ENCODE measurements at regions not wholly inside any gene's neighbourhood (a gene's known extent, or its start where the extent isn't known, plus 50 kb on each side); places are given as distances from the start of the nearest gene placed in this dataset.

DNA sequence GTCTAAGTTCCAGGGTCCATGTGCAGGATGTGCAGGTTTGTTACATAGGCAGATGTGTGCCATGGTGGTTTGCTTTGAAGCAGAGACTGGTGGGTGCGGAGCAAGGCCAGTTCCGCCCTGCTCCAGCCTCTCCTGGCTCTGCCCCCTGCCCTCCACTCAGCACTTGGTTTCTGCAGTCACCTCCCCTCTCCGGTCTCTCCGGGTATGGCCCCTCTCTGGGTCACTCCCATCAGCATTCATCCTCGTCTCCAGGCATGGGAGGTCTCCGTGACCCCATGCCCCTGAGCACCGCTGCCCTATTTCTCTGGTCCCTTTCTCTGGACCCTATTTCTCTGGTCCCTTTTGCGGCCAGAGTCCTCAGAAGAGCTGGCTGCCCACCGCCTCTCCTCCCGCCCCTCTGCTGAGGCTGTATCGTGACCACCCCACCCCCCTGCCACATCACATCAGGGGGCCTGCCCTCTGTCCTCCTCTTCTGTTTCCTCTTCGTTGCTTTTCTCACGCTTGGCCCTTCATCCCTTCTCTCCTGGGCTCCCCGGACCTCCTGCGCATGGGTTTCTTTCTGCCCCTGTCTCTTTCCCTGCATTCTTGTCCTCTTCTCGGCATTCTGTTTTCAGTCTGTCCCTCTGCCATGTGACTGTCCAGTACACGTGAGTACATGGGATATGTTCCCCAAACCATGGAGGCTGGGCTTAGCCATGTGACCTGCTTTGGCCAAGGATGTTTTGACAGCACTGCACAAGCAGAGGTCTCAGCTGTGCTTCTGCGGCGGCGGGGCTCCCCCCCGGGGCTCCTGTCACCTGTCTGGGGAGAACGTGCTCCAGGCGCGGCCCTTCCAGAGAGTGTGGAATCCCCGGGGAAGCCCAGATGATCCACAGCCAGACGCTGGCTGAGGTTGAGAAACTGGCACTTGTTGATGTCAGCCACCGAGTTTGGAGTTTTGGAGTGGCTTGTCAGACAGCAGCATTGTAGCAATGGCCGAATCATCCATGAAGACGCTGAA is 54.4 kb upstream of the C1orf174 start:
- DNase-seq: no peak

DNA sequence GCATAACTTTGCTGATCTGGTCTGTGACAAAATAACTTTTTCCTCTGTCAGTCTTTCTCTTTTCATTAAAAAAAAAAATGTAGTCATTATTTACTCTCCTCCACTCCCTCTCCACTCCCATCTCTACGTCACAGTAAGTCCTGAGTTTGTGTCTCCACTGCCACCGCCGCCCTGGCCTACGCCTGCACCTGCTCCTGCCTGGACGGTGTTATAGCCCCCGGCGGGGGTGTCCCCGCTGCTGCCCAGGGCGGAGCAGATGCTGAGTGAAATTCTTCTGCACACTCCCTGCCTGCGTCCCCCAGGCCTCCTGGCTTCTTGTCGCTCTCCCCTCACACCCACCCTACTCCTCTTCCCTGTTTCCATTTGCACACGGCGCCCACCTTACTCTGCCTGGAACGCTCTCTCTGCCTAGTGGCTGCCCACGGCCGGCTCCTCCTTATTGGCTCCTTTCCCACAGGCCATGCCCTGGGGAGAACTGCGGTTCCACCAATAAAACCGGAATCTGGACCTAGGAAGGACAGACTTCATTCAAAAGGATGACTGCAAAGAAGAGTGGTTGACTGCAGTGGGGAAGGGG is 55.2 kb upstream of the C1orf174 start:
- no peak for DNase-seq

DNA sequence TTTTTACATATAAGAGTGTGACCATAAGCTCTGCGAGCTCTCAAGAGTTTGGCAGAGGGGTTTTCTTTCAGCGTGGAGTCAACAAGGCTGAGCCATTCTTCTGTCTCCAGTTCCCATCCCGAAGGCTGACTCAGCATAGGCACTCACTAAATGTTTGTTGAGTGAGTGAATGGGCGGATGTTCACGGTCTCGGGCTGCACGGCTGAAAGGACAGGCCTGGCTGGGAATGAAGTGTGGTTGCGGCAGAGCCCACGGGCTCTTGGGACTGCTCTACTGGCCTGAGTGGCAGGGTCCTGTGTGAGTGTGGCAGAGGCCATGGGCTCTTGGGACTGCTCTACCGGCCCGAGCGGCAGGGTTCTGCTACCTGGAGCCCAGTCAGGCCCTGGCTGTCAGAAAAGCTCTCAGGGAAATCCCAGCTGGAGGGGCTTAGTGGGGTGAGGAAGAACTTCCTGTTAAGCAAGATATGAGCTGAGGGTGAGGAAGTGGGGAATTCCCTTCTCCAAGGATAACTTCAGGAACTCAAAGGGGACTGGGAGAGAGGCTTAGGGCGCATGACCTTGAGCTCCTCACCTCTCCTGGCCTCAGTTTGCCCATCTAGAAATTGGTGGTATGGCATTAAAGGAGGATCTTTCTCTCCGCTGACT is 56.6 kb upstream of the C1orf174 start:
- no peak for DNase-seq

DNA sequence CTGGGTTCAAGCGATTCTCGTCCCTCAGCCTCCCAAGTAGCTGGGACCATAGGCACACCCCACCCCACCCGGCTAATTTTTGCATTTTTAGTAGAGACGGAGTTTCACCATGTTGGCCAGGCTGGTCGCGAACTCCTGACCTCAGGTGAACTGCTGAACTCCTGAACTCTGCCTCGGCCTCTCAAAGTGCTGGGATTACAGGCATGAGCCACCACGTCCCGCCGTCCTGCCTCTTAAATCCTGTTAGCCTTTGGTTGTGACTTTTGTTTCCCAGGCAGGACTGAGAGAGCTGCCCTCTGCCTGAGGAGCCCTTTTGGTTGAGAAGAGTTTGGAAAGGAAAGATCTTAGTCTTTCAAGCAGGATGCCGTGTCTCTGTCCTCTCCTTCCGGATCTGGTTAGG is 59.3 kb upstream of the C1orf174 start:
- no peak for DNase-seq

DNA sequence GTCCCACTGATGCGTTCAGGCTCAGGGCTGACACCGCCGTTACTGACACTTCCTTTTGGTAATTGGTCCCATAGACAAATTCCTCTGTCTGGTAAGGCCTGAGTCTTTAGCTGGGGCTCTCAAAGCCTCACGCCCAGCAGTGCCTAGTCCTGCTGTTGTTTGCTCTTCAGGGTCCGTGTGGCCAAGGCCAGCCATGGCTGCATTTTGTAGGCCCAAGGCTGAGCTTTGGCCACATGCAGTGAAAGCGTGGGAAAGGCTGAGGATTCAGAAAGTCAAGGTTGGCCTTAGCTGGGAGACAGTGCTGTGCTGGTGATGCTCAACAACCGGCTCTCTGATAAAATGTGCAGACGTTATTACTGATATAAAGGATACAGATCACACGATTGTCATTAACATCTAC is 63.5 kb upstream of the C1orf174 start:
- no peak for DNase-seq

DNA sequence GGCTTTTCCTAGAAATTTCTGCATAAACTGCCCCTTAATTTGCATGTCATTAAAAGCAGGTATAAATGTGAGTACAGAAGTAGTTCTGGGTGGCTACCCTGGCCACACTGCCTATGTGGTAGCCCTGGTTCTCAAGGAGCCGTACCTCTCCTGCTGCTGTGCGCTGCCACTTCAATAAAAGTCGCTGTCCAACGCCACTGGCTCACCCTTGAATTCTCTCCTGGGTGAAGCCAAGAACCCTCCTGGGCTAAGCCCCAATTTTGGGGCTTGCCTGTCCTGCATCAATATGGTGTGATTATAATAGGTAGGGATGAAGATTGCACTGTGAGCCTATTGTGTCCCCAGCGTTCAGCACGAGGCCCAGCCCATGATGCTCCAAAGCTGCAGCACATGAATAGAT is 65.6 kb upstream of the C1orf174 start:
- no peak for DNase-seq

DNA sequence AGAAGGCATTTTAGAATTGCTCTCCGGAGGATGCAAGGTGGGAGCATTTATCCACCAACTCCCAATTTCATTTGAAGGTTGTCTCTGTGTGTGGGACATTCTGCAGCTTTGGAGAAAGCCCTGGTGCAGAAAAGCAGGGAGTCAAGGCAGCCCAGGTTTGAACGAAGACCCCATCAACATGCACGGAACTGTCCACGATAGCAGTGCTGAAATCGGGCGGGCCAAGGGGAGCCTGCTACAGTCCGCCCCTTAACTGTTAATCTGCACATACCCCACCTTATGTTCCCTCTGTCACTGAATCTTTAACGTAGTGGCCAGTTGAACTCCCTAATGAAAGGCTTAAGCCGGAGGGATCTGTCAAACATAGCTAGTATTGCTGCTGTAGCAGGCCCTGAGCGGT is 68.8 kb upstream of the C1orf174 start:
- DNase-seq: no peak

DNA sequence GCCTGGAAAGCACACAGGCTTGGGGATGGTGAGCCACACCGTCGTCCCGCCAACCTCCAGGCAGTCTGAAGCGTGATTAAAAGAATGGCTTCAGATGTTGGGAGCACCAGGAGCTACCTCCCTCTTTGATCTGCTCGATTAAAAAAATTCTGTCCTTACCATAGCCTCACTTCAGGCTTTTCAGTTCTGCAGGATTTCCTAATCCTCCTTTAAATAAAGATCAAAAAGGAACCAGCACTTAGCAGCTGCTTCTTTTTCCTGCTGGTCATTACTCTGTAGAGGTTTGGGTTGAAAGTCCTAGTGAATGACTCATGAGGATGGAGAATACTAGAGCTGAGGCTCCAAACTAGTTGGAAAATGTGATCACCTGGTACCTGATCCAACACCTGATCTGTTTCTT is 71.9 kb upstream of the C1orf174 start:
- no peak for DNase-seq

DNA sequence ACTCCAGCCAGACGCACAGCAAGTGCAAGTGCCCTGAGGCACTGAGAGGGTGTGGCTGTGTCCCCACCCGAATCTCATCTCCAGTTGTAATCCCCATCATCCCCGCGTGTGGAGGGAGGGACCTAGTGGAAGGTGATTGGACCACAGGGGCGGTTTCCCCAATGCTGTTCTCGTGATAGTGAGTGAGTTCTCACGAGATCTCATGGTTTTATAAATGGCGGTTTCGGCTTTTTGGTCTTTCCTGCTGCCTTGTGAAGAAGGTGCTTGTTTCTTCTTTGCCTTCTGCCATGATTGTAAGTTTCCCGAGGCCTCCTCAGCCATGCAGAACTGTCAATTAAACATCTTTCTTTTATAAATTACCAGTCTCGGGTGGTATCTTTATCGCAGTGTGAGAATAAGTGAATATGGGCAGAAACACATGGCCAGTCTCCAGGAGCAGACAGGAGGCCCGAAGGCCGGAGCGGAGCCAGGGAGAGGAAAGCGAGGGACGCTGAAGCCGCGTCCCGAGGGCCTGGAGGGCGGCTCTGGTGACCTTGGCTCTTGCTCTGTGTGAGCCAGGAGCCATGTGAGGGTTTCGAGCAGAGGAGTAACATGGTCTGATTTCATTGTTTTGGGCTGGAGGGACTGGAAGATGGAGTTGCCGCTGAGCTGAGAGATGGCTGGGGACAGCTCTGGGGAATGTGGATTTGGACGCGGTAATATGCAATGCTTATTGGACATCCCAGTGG is 76.0 kb upstream of the C1orf174 start:
- no peak for DNase-seq

DNA sequence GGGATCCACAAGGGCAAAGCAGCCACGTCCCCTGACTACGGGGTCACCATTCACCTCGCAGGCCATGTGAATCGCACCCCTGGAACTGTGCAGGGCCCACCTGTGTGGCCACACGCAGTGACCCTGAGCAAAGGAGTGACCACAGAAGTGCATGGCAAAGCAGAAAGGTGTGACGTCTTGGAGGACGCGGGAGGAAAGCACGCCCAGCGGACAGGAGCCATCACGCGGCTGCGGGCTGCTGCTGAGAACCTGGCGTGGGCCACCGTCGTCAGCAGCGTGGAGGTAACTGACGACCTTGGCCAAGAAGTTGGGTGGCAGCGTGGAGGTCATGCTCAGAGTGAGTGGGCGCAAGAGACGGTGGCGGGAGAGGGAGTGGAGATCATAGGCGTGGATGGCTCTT is 76.7 kb upstream of the C1orf174 start:
- DNase-seq: no peak

DNA sequence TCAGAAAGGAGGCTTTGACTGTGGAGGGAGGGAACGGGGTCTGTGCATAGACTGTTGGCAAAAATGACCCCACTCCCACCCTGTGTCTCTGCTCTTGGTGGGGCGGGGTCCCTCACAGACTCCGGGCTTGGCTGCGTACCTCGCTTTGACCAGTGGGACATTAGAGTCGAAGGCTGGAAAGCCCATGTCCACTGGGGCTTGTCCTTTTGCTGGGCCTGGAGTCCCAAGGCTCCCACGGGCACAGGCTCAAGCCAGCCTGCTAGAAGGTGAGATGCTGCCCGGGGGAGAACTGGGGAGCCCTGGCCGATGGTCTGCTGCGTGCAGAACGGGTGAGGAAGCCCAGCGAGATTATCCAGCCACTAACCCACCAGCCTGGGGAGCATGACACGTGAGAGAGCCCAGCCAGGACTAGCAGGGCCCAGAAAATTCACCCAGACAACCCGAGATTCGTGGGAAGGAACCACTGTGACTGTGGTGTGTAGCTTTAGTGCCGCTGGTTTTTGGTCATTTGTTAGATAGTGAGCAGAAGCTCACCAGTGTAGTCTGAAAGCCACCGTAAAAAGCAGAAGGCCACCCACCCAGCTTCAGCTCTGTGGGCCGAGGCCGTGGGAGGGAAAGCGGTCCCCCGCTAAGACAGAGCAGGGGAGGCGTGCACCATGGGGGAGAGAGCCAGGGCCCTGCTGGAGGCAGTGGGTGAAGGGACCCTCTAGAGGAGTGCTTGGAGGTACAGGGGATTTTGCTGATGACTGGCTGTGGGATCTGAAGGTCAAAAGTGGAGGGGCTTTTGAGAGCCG is 78.3 kb upstream of the C1orf174 start:
- no peak for DNase-seq

DNA sequence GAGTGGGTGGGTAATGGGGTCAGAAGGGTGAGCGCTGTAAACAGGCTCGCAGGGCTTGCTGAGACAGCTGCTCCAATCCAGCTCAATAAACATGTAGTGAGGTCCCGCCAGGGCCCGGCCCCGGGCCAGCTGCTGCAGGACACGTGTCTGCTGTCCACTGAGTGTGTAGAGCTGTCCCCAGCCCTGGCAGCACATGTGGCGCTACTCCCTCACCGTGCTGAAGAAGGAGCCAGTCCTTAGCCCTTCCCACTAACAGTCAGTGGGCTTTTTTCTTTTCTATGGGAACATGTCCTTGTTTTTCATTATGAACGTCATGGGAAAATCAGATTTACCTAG is 78.9 kb upstream of the C1orf174 start:
- DNase-seq: no peak

DNA sequence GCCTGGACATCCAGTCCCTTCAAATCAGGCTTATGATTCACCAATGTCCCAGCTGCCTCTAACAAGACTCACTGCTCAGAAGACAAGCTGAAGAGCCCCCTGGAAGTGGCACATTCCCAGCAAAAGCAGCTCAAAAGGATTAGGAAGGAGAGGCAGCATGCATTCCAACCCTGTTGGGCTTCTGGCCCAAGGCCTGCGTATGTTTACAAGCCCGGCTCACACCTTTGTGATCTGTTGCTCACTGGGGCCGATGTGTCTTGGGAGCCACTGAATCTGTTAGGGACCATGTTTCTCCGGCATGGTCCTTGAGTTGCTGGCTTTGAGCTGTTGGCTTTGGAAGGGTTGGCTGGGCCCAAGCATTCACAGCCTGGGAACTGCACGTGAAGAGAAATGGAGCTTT is 81.2 kb upstream of the C1orf174 start:
- DNase-seq: no peak

DNA sequence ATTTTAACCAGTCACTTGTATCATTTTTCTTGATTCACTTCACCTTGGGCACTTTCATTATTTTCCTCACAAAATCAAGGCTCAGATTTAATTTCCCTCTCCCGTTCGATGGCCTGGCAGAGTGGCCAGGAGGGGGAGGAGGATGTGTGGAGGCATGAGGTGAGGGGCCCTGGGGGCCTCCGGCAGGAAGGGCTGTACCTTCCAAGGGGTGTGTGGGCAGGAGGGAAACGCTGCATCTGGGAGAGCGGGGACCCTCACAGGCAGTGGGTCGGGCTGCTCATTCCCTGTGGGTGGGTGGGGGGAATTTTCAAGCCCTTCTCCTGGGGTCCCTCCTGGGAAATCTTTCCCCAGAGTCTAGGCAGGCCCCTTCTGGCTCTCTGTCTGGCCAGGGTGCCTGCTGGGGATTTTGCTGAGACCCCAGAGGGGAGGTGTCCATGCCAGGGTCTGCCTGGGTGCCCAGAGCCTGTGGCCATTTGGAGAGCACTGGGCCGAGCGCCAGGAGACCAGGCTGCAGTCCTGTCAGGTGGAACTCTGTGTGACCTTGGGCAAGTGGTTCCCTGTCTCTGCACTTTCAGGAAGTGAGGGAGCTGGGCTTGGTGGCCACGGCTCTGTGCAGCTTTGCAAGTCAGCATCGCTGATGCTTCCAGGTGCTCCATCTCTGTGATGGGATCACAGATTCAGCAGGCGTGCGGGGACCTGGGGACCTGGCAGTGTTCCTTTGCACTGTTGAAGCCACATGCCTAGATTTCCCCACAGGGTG is 81.9 kb upstream of the C1orf174 start:
- DNase-seq: no peak

DNA sequence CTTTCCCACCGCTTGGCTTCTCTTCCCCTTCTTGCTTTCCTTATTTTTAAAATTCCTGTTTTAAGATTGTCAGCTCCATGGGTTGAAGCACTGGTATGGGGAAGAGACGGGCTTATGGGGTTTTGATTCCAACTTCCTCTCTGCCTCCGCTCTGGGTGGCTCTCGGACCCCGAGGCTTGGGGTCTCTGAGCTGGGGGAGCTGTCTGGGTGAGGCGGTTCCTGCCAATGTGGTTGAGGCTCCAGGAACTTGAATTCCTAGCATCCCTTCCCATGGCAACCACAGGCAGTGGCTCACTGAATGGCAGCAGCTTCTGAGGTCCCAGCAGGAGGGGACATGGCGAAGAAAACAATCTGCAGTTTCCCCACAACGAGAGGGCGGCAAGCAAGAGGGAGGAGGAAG is 83.1 kb upstream of the C1orf174 start:
- DNase-seq: no peak

DNA sequence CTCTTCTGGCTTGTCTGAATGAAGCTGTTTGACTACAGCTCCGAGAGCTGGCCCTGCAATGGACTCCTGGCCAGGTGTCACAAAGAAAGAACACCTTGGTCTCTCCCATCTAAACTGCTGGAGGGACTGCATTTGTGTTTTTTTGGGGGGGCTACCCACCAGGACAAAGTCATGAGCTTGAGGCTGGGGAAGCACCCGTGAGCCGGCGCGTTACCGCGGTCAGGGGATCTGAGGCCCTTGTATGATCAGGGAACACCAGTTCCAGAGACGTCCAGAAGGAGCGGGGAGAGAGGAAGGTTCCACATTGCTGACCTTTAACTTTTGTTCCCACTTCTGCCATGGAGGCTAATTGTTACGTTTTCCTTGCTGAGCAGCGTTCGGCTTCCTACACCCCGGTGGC is 84.5 kb upstream of the C1orf174 start:
- no peak for DNase-seq

DNA sequence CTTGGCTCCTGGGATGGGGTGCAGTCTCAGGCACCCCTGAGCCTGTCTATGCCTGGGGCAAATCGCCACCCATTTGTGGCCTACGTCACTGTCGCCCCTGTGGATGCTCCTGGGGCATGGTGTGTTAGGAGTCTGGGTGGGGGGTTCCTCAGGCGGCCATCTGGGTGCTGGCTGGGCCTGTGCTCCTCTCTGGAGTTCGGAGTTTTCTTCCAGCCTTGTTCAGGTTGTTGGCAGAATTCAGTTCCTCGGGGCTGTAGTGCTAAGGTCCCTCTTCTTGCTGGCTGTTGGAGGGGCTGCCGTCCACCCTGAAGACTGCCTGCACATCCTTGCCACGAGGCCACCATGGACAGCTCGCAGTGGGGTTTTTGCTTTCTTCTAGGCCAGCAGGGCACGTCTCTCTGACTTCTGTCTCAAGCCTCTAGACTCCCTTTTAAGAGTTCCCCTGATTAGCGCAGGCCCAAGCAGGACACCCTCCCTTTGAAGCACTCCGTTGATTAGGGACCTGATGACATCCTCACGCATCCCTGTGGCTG is 86.7 kb upstream of the C1orf174 start:
- DNase-seq: no peak

DNA sequence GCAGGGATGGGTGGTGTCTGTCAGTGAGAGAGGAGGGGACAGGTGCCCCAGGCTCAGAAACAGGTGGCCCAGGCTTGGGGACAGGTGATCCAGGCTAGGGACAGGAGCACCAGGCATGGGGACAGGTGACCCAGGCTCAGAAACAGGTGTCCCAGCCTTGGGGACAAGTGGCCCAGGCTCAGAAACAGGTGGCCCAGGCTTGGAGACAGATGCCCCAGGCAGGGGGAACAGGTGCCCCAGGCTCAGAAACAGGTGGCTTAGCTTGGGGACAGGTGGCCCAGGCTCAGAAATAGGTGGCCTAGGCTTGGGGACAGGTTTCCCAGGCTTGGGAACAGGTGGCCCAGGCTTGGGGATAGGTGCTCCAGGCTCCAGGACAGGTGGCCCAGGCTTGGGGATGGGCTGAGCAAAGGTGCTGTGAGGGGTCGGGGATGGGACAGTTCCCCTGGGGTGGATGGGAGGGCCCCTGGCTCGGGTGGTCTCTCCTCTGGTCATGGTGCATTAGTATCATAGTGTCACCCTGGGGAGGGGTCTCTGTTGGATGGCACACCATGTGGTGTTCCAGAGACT is 87.7 kb upstream of the C1orf174 start:
- DNase-seq: no peak

DNA sequence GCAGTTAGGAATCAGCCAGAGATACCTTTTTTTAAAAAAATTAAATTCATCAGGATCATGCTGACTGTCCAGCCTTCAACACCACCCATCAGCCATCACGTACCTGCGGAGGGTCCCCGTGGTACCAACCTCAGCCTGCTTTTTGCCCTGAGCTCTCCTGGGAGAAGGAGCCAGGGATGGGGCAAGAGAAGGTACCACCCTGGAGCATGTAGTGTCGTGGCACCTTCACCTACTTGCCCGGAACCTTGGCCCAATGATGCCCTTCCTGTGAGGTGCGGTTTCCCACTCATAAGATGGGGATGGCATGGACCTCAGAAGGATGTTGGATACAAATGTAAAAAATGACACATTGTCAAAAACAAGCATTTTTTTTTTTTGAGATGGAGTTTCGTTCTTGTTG is 88.4 kb upstream of the C1orf174 start:
- DNase-seq: no peak

DNA sequence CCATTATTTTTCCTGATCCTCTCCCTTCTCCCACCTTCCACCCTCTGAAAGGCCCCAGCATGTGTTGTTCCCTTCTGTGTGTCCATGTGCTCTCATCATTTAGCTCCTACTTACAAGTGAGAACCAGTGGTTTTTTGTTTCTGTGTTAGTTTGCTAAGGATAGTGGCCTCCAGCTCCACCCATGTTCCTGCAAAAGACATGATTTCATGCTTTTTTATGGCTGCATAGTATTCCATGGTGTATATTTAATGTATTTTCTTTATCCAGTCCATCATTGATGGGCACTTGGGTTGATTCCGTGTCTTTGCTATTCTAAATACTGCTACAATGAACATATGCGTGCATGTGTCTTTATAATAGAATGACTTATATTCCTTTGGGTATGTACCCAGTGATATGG is 89.4 kb upstream of the C1orf174 start:
- DNase-seq: no peak

DNA sequence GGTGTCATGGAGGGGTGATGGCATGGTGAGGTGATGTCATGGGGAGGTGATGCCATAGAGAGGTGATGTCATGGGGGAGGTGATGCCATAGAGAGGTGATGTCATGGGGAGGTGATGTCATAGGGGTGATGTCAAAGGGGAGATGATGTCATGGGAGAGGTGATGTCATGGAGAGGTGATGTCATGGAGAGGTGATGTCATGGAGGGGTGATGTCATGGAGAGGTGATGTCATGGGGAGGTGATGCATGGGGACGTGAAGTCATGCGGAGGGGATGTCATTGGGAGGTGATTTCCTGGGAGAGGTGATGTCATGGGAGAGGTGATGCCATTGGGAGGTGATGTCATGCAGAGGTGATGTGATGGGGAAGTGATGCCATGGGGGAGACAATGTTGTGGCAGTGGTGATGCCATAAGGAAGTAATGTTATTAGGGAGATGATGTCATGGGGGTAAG is 92.1 kb upstream of the C1orf174 start:
- no peak for DNase-seq
